ENCODE measurements at regions not wholly inside any gene's neighbourhood (a gene's known extent, or its start where the extent isn't known, plus 50 kb on each side); places are given as distances from the start of the nearest gene placed in this dataset.

DNA sequence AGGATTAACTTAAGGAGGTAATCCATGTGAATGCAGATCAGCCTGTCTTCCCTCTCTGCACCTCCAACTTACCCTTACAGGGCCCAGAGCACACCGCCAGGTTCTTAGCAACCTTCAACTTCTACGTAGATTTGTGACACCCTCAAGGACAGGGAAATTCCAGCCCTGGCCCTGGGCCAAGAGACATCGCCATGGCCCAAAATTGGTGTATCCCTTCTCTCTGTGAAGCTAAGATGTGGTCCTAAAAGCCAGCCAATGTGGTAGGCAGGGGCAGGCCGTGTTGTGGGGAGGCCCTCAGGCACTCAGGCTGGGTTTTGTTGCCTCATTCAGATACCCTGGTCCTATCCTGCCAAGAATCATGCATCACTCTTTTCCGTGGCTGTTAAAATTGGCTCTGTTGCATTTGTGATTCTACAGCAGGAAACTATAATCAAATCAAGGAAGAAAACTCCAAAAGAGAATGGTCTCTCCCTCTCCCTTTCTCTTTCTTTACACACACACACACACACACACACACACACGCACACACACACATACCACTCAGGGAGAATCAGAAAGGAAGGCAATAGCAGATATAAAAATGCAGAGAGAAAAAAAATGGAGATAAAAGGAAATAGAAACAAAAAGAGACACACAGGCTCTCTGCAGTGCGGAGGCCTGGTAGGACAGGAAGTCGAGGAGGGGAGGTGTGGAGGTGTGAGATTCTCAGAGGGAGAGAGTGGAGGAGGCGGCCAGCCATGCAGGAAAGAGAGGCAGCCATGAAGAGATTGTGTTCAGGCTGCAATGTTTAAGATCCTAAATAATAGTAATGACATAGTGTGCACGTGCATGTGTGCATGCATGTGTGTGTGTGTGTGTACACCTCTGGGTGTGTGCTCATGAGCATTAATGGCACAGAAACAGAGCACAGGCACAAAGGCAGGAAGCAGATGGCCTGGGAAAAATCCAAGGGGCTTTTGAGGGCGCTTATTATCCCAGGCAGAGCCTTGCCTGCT is 201.8 kb upstream of the LRFN2 start:
- no peaks in the 10 kb centered on the region for H3K9me3 ChIP-seq (ENCODE audit: control insufficient read depth in 2 of 3, low read length in 3 of 3)
- H3K4me3 Mint-ChIP-seq, result peak overlapping the region; percentile 34 to 76 (median 59)
- peaks cover 0 to 10% (median 0%) of the 10 kb centered on the region in 5 donors for H3K36me3 Mint-ChIP-seq
- H3K36me3 ChIP-seq (ENCODE audit: control insufficient read depth in 2 of 3, insufficient read depth in 3 of 3, low read length in 3 of 3), result no peaks in the 10 kb centered on the region
- CTCF ChIA-PET, result no interaction called here
- DNase-seq, result peak in 8 of 9 donors; percentile 23 to 47 (median 28)
- peaks cover 0 to 2% (median 0%) of the 10 kb centered on the region in 11 donors for H3K9me3 Mint-ChIP-seq
- peak; percentile 71 for ATAC-seq
- no peaks in the 10 kb centered on the region for H3K27me3 ChIP-seq (ENCODE audit: control insufficient read depth in 2 of 2, insufficient read depth in 2 of 2, low read length in 2 of 2)
- peak overlapping the region; percentile 57 to 90 (median 83) for H3K27ac Mint-ChIP-seq
- intact Hi-C loops (cut with micrococcal nuclease), result loop anchor here in 1 of 2 donors (10.0 kb wide), 1 partner anchor 1674 kb away; the partner anchor contains the start of gene SAYSD1
- H3K4me1 ChIP-seq (ENCODE audit: control insufficient read depth in 2 of 2, insufficient read depth in 2 of 2, low read length in 2 of 2), result peaks cover 16 to 25% of the 10 kb centered on the region in 2 donors
- H3K27me3 Mint-ChIP-seq, result peaks cover 0 to 6% (median 0%) of the 10 kb centered on the region in 5 donors
- POLR2A ChIA-PET, result no interaction called here
- H3K4me3 ChIP-seq (ENCODE audit: low read length), result no peak overlapping the region
- H3K4me1 Mint-ChIP-seq, result peaks cover 24 to 46% (median 36%) of the 10 kb centered on the region in 7 donors
- peak overlapping the region; percentile 44 for H3K27ac ChIP-seq (ENCODE audit: low read depth, low read length)

DNA sequence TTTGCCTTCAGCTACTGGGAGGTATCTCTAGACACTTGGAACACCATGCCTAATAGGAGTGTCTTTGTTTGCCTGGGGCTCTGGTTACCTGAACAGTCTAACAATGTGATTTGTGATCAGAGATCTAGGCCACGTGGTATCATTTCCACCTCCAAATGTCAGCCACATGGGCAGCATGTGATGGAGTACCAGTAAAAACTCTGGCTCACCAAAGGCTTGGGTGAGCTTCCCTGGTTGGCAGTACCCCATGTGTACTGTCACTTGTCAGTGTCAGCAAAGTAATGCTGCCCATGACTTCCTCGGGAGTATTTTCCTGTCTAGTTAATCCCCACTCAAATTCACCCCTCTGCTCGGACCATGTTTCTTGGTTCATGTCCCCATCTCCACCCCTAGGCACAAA is 195.2 kb upstream of the LRFN2 start:
- Mint-ChIP-seq H3K9me3 (peaks cover 0 to 2% (median 0%) of the 10 kb centered on the region in 11 donors), H3K27ac (no peak overlapping the region), H3K27me3 (peaks cover 0 to 10% (median 5%) of the 10 kb centered on the region in 5 donors), H3K36me3 (no peaks in the 10 kb centered on the region), H3K4me3 (no peak overlapping the region), H3K4me1 (no peaks in the 10 kb centered on the region)
- no peak overlapping the region for H3K27ac ChIP-seq (ENCODE audit: low read depth, low read length)
- no peaks in the 10 kb centered on the region for H3K27me3 ChIP-seq (ENCODE audit: control insufficient read depth in 2 of 2, insufficient read depth in 2 of 2, low read length in 2 of 2)
- H3K4me1 ChIP-seq (ENCODE audit: control insufficient read depth in 2 of 2, insufficient read depth in 2 of 2, low read length in 2 of 2), result no peaks in the 10 kb centered on the region
- no peaks in the 10 kb centered on the region for H3K36me3 ChIP-seq (ENCODE audit: control insufficient read depth in 2 of 3, insufficient read depth in 3 of 3, low read length in 3 of 3)
- intact Hi-C loops (cut with micrococcal nuclease), result loop anchor here in 1 of 2 donors (10.0 kb wide), 1 partner anchor 1668 kb away; the partner anchor contains the start of gene SAYSD1
- no peaks in the 10 kb centered on the region for H3K9me3 ChIP-seq (ENCODE audit: control insufficient read depth in 2 of 3, low read length in 3 of 3)
- DNase-seq (no peak), ATAC-seq (no peak)
- CTCF ChIA-PET, result no interaction called here
- H3K4me3 ChIP-seq (ENCODE audit: low read length), result no peak overlapping the region
- POLR2A ChIA-PET, result no interaction called here

GRCh38 chr6:40780637-40781036 is 193.5 kb upstream of the LRFN2 start:
- H3K36me3 Mint-ChIP-seq, result no peaks in the 10 kb centered on the region
- peaks cover 0 to 2% (median 0%) of the 10 kb centered on the region in 11 donors for H3K9me3 Mint-ChIP-seq
- Histone ChIP-seq H3K9me3 (ENCODE audit: control insufficient read depth in 2 of 3, low read length in 3 of 3) (no peaks in the 10 kb centered on the region), H3K4me1 (ENCODE audit: control insufficient read depth in 2 of 2, insufficient read depth in 2 of 2, low read length in 2 of 2) (no peaks in the 10 kb centered on the region), H3K27ac (ENCODE audit: low read depth, low read length) (no peak overlapping the region), H3K4me3 (ENCODE audit: low read length) (no peak overlapping the region), H3K36me3 (ENCODE audit: control insufficient read depth in 2 of 3, insufficient read depth in 3 of 3, low read length in 3 of 3) (no peaks in the 10 kb centered on the region), H3K27me3 (ENCODE audit: control insufficient read depth in 2 of 2, insufficient read depth in 2 of 2, low read length in 2 of 2) (no peaks in the 10 kb centered on the region)
- no peak overlapping the region for H3K4me3 Mint-ChIP-seq
- peaks cover 0 to 10% (median 5%) of the 10 kb centered on the region in 5 donors for H3K27me3 Mint-ChIP-seq
- ChIA-PET CTCF (no interaction called here), POLR2A (no interaction called here)
- H3K27ac Mint-ChIP-seq, result no peak overlapping the region
- no peaks in the 10 kb centered on the region for H3K4me1 Mint-ChIP-seq
- ATAC-seq (no peak), DNase-seq (no peak)
- intact Hi-C loops (cut with micrococcal nuclease), result loop anchor here in 1 of 2 donors (10.0 kb wide), 1 partner anchor 1666 kb away; the partner anchor contains the start of gene SAYSD1

DNA sequence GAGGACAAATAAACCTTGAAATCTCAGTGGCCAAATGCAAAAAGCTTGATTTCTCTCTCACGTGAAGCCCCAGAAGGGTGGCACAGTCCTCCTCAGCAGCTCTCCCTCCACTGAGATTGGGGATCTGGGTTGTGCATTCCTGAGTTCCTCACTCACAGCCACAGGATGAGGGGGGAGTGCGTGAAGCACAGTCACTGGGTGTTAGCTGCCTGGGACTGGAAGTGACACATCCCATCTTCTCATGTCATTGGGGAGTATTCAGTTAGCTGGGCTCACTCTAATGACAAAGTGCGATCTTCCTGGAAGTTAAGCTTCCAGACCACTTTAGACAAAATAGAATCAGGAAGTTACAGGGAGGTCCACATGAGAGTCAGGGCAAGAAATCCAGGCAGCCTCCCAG is 192.2 kb upstream of the LRFN2 start:
- Histone ChIP-seq H3K4me3 (ENCODE audit: low read length) (no peak overlapping the region), H3K4me1 (ENCODE audit: control insufficient read depth in 2 of 2, insufficient read depth in 2 of 2, low read length in 2 of 2) (no peaks in the 10 kb centered on the region), H3K36me3 (ENCODE audit: control insufficient read depth in 2 of 3, insufficient read depth in 3 of 3, low read length in 3 of 3) (no peaks in the 10 kb centered on the region), H3K27me3 (ENCODE audit: control insufficient read depth in 2 of 2, insufficient read depth in 2 of 2, low read length in 2 of 2) (no peaks in the 10 kb centered on the region), H3K27ac (ENCODE audit: low read depth, low read length) (no peak overlapping the region), H3K9me3 (ENCODE audit: control insufficient read depth in 2 of 3, low read length in 3 of 3) (no peaks in the 10 kb centered on the region)
- Mint-ChIP-seq H3K27ac (no peak overlapping the region), H3K36me3 (no peaks in the 10 kb centered on the region), H3K27me3 (peaks cover 7 to 13% (median 9%) of the 10 kb centered on the region in 5 donors), H3K4me1 (no peaks in the 10 kb centered on the region), H3K9me3 (peaks cover 0 to 2% (median 0%) of the 10 kb centered on the region in 11 donors), H3K4me3 (no peak overlapping the region)
- ATAC-seq, result no peak
- intact Hi-C loops (cut with micrococcal nuclease), result no loop called here
- ChIA-PET POLR2A (no interaction called here), CTCF (no interaction called here)
- DNase-seq, result no peak

DNA sequence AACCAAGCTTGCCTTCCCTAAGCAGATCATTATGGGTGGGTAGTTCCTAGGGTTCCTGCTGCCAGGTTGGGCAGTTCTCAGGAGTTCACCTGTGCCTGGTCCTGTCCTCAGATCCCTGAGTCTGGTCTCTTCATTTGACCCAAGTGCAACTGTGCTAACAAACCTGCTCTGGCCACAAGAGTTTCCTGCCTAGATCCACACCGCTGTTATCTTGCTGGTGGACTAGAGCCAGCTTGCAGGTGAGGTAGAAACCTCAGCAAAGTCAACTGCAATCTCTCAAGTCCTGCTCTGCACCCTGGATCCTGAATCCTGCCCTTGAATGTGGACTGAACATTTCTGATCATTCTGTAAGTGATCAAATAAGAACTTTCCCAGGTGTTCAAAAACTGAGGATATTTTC is 191.8 kb upstream of the LRFN2 start:
- no peaks in the 10 kb centered on the region for H3K9me3 ChIP-seq (ENCODE audit: control insufficient read depth in 2 of 3, low read length in 3 of 3)
- CTCF ChIA-PET, result no interaction called here
- no peaks in the 10 kb centered on the region for H3K4me1 ChIP-seq (ENCODE audit: control insufficient read depth in 2 of 2, insufficient read depth in 2 of 2, low read length in 2 of 2)
- intact Hi-C loops (cut with micrococcal nuclease), result no loop called here
- Mint-ChIP-seq H3K4me1 (no peaks in the 10 kb centered on the region), H3K27ac (no peak overlapping the region), H3K4me3 (no peak overlapping the region), H3K27me3 (peaks cover 7 to 13% (median 9%) of the 10 kb centered on the region in 5 donors), H3K36me3 (no peaks in the 10 kb centered on the region), H3K9me3 (peaks cover 0 to 2% (median 0%) of the 10 kb centered on the region in 11 donors)
- H3K27ac ChIP-seq (ENCODE audit: low read depth, low read length), result no peak overlapping the region
- POLR2A ChIA-PET, result no interaction called here
- no peak overlapping the region for H3K4me3 ChIP-seq (ENCODE audit: low read length)
- no peaks in the 10 kb centered on the region for H3K27me3 ChIP-seq (ENCODE audit: control insufficient read depth in 2 of 2, insufficient read depth in 2 of 2, low read length in 2 of 2)
- ATAC-seq, result no peak
- no peaks in the 10 kb centered on the region for H3K36me3 ChIP-seq (ENCODE audit: control insufficient read depth in 2 of 3, insufficient read depth in 3 of 3, low read length in 3 of 3)
- no peak for DNase-seq

DNA sequence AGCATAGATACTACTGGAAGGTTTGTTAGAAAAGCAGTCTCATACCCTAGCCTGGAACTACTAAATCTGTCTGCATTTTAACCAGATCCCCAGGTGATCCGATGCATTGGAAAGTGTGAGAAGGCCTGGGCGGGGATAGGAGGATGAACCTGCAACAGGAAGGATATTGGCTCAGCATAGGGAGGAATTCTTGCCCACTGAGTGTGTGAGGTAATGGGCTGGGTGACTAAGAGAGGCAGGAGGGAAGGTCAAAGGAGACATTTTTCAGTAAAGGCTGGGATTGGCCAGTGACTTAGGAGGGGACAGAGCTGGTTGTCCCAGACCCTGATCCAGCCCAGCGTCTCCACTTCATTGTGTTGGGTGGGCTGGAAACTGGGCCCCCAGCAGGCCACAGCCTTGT is 191.0 kb upstream of the LRFN2 start:
- POLR2A ChIA-PET, result no interaction called here
- H3K36me3 ChIP-seq (ENCODE audit: control insufficient read depth in 2 of 3, insufficient read depth in 3 of 3, low read length in 3 of 3), result no peaks in the 10 kb centered on the region
- CTCF ChIA-PET, result no interaction called here
- intact Hi-C loops (cut with micrococcal nuclease), result no loop called here
- DNase-seq, result no peak
- no peak overlapping the region for H3K27ac ChIP-seq (ENCODE audit: low read depth, low read length)
- H3K4me3 ChIP-seq (ENCODE audit: low read length), result no peak overlapping the region
- no peaks in the 10 kb centered on the region for H3K4me1 Mint-ChIP-seq
- H3K4me1 ChIP-seq (ENCODE audit: control insufficient read depth in 2 of 2, insufficient read depth in 2 of 2, low read length in 2 of 2), result no peaks in the 10 kb centered on the region
- H3K36me3 Mint-ChIP-seq, result no peaks in the 10 kb centered on the region
- H3K4me3 Mint-ChIP-seq, result no peak overlapping the region
- no peak overlapping the region for H3K27ac Mint-ChIP-seq
- H3K27me3 ChIP-seq (ENCODE audit: control insufficient read depth in 2 of 2, insufficient read depth in 2 of 2, low read length in 2 of 2), result no peaks in the 10 kb centered on the region
- H3K9me3 ChIP-seq (ENCODE audit: control insufficient read depth in 2 of 3, low read length in 3 of 3), result no peaks in the 10 kb centered on the region
- ATAC-seq, result no peak
- peaks cover 5 to 13% (median 7%) of the 10 kb centered on the region in 5 donors for H3K27me3 Mint-ChIP-seq
- peaks cover 0 to 2% (median 0%) of the 10 kb centered on the region in 11 donors for H3K9me3 Mint-ChIP-seq

Measured in naive thymus-derived CD4-positive, alpha-beta T cell (primary cell).